ENCODE measurements at regions not wholly inside any gene's neighbourhood (a gene's known extent, or its start where the extent isn't known, plus 50 kb on each side); places are given as distances from the start of the nearest gene placed in this dataset.

DNA sequence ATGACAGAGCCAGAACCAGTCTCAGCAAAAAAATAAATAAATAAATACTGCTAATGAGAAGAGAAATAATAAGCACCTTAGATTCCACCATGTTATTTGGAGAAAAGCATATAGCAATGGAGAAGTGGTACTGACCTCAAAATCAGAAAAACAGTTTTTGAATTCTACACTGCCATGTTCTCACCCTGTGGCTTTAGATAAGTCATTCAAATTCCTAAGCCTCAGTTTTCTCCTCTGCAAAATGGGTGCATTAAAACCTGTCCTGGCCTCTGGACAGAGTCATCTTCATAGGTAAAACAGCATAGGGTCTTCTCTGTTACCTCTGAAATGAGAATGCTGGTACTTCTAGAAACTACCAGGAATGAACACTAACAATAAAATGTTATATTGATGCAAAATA, 62.2 kb upstream of the RMP24 start:
- H3K36me3 ChIP-seq (ENCODE audit: control insufficient read depth, insufficient read depth, low read length) = no peaks in the 10 kb centered on the region

DNA sequence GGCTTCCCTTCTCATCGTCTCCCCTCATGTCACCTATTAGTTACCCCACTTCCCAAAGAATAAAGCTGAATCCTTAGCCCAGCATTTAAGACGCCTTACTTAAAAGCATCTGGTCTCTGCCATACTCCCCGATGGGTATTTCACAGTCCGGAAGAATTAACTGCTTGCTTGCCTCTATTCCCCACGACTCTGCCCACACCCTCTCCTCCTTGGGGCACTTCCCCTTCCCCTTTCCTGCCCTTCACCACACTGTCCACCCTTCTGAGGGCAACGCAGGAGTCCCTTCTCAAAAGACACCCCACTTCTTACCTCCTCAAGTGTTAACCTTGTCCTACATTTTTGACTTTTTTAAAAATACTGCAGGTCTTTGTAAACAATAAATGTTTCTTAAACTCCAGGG, 60.1 kb upstream of the RMP24 start:
- Histone ChIP-seq H3K9ac (ENCODE audit: insufficient read depth, low read length) (no peak overlapping the region), H3K27ac (ENCODE audit: insufficient read depth, low read length) (no peak overlapping the region), H2AFZ (ENCODE audit: low read length) (no peak overlapping the region), H3K4me1 (ENCODE audit: control insufficient read depth, extremely low read depth, insufficient read depth, low read length) (no peaks in the 10 kb centered on the region), H3K79me2 (ENCODE audit: control insufficient read depth, insufficient read depth, low read length) (no peaks in the 10 kb centered on the region), H3K4me2 (ENCODE audit: extremely low read depth, insufficient read depth, low read length) (no peak overlapping the region), H3K9me3 (ENCODE audit: control insufficient read depth, insufficient read depth, low read depth, low read length) (no peaks in the 10 kb centered on the region), H4K20me1 (ENCODE audit: control insufficient read depth, extremely low read depth, insufficient read depth, low read length) (no peaks in the 10 kb centered on the region), H3K36me3 (ENCODE audit: control insufficient read depth, insufficient read depth, low read length) (no peaks in the 10 kb centered on the region), H3K27me3 (ENCODE audit: control insufficient read depth, insufficient read depth, low read length) (no peaks in the 10 kb centered on the region), H3K4me3 (replicated peaks in 1 of 4; ENCODE audit: control extremely low read depth in 1 of 4, insufficient read depth in 1 of 4, low read depth in 3 of 4, low read length in 4 of 4) (no peak overlapping the region)
- no peak for TF ChIP-seq EZH2 (IDR thresholded peaks at IDR 0.05; ENCODE audit: low read length, missing control alignments)
- DNase-seq (ENCODE audit: low read depth in 2 of 2) = no peak

More for the DNA sequence above, 62.2 kb upstream of the RMP24 start:
- no peaks in the 10 kb centered on the region for H3K27me3 ChIP-seq (ENCODE audit: control insufficient read depth, insufficient read depth, low read length)
- TF ChIP-seq EZH2 (IDR thresholded peaks at IDR 0.05; ENCODE audit: low read length, missing control alignments) = no peak
- TF ChIP-seq, protein P1, sequence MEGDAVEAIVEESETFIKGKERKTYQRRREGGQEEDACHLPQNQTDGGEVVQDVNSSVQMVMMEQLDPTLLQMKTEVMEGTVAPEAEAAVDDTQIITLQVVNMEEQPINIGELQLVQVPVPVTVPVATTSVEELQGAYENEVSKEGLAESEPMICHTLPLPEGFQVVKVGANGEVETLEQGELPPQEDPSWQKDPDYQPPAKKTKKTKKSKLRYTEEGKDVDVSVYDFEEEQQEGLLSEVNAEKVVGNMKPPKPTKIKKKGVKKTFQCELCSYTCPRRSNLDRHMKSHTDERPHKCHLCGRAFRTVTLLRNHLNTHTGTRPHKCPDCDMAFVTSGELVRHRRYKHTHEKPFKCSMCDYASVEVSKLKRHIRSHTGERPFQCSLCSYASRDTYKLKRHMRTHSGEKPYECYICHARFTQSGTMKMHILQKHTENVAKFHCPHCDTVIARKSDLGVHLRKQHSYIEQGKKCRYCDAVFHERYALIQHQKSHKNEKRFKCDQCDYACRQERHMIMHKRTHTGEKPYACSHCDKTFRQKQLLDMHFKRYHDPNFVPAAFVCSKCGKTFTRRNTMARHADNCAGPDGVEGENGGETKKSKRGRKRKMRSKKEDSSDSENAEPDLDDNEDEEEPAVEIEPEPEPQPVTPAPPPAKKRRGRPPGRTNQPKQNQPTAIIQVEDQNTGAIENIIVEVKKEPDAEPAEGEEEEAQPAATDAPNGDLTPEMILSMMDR (conservative IDR thresholded peaks at IDR 0.05 in 1 of 2, IDR thresholded peaks at IDR 0.05 in 1 of 2; ENCODE audit: low read depth in 1 of 2, low read length in 2 of 2) = no peak
- no peak overlapping the region for H3K9ac ChIP-seq (ENCODE audit: insufficient read depth, low read length)
- no peak overlapping the region for H3K27ac ChIP-seq (ENCODE audit: insufficient read depth, low read length)
- no peaks in the 10 kb centered on the region for H4K20me1 ChIP-seq (ENCODE audit: control insufficient read depth, extremely low read depth, insufficient read depth, low read length)
- H2AFZ ChIP-seq (ENCODE audit: low read length) = no peak overlapping the region
- H3K4me1 ChIP-seq (ENCODE audit: control insufficient read depth, extremely low read depth, insufficient read depth, low read length) = no peaks in the 10 kb centered on the region
- no peak overlapping the region for H3K4me2 ChIP-seq (ENCODE audit: extremely low read depth, insufficient read depth, low read length)
- H3K4me3 ChIP-seq (replicated peaks in 1 of 4; ENCODE audit: control extremely low read depth in 1 of 4, insufficient read depth in 1 of 4, low read depth in 3 of 4, low read length in 4 of 4) = no peak overlapping the region
- no peak for DNase-seq (ENCODE audit: low read depth in 2 of 2)
- no peaks in the 10 kb centered on the region for H3K9me3 ChIP-seq (ENCODE audit: control insufficient read depth, insufficient read depth, low read depth, low read length)
- no peaks in the 10 kb centered on the region for H3K79me2 ChIP-seq (ENCODE audit: control insufficient read depth, insufficient read depth, low read length)

DNA sequence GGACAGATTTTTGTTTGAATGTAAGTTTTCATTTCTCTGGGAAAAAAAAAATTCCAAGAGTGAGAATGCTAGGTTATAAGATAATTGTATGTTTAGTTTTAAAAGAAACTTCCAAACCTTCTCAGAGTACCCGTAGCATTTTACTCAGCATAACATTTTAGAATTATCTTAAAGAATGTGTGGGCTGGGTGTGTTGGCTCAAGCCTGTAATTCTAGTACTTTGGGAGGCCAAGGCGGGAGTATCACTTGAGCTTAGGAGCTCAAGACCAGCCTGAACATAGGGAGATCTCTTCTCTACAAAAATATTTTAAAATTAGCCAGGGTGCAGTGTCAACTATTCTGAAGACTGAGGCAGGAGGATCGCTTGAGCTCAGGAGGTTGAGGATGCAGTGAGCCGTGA, 57.4 kb upstream of the RMP24 start:
- H3K27ac ChIP-seq (ENCODE audit: insufficient read depth, low read length) = no peak overlapping the region
- TF ChIP-seq, protein P1 (conservative IDR thresholded peaks at IDR 0.05 in 1 of 2, IDR thresholded peaks at IDR 0.05 in 1 of 2; ENCODE audit: low read depth in 1 of 2, low read length in 2 of 2) = no peak
- no peak for TF ChIP-seq EZH2 (IDR thresholded peaks at IDR 0.05; ENCODE audit: low read length, missing control alignments)
- H3K79me2 ChIP-seq (ENCODE audit: control insufficient read depth, insufficient read depth, low read length) = no peaks in the 10 kb centered on the region
- no peak overlapping the region for H3K4me2 ChIP-seq (ENCODE audit: extremely low read depth, insufficient read depth, low read length)
- H4K20me1 ChIP-seq (ENCODE audit: control insufficient read depth, extremely low read depth, insufficient read depth, low read length) = no peaks in the 10 kb centered on the region
- no peaks in the 10 kb centered on the region for H3K36me3 ChIP-seq (ENCODE audit: control insufficient read depth, insufficient read depth, low read length)
- no peak overlapping the region for H3K9ac ChIP-seq (ENCODE audit: insufficient read depth, low read length)
- H3K4me3 ChIP-seq (replicated peaks in 1 of 4; ENCODE audit: control extremely low read depth in 1 of 4, insufficient read depth in 1 of 4, low read depth in 3 of 4, low read length in 4 of 4) = no peak overlapping the region
- H3K4me1 ChIP-seq (ENCODE audit: control insufficient read depth, extremely low read depth, insufficient read depth, low read length) = no peaks in the 10 kb centered on the region
- H3K27me3 ChIP-seq (ENCODE audit: control insufficient read depth, insufficient read depth, low read length) = no peaks in the 10 kb centered on the region
- no peak overlapping the region for H2AFZ ChIP-seq (ENCODE audit: low read length)
- no peak for DNase-seq (ENCODE audit: low read depth in 2 of 2)
- H3K9me3 ChIP-seq (ENCODE audit: control insufficient read depth, insufficient read depth, low read depth, low read length) = no peaks in the 10 kb centered on the region
